ELF-1 (cell line): ENCODE measurements at regions not wholly inside any gene's neighbourhood (a gene's known extent, or its start where the extent isn't known, plus 50 kb on each side); places are given as distances from the start of the nearest gene placed in this dataset.
"Not testable (repeated sequence)": the region's sequence is repeated elsewhere in the genome, so short reads cannot be mapped to it uniquely, and the experiment has no call there.

Experiments
- DNase-seq: peaks from one replicate; pipeline ENCODE4 v3.0.0-alpha.2; 2016; ENCODE audit warnings: low read depth, low spot score

- peak; percentile 71 for DNase-seq
Measured at GRCh38 chr4:115664285-115664684, 550.9 kb upstream of the NDST4 start.

GRCh38 chr4:115660465-115660864 lies 547.0 kb upstream of the NDST4 start:
- DNase-seq, result no peak

GRCh38 chr4:115657991-115658650 lies 544.7 kb upstream of the NDST4 start:
- DNase-seq, result peak; percentile 68

- no peak for DNase-seq
Measured at GRCh38 chr4:115655626-115656025, 542.2 kb upstream of the NDST4 start.

- DNase-seq, result peak; percentile 1
Measured at GRCh38 chr4:115648786-115649185, 535.4 kb upstream of the NDST4 start.

- DNase-seq, result no peak
Measured at GRCh38 chr4:115629270-115629669, 515.9 kb upstream of the NDST4 start.

- no peak for DNase-seq
Measured at GRCh38 chr4:115609631-115610030, 496.2 kb upstream of the NDST4 start.

- DNase-seq, result no peak
Measured at GRCh38 chr4:115607311-115607710, 493.9 kb upstream of the NDST4 start.

- peak; percentile 75 for DNase-seq
Measured at GRCh38 chr4:115596265-115597001, 483.0 kb upstream of the NDST4 start.

- DNase-seq, result no peak
Measured at GRCh38 chr4:115580901-115581300, 467.5 kb upstream of the NDST4 start.

- DNase-seq, result no peak
Measured at GRCh38 chr4:115575851-115576250, 462.4 kb upstream of the NDST4 start.

GRCh38 chr4:115562506-115562905 lies 449.1 kb upstream of the NDST4 start:
- DNase-seq, result no peak

GRCh38 chr4:115548123-115548522 lies 434.7 kb upstream of the NDST4 start:
- DNase-seq, result no peak

GRCh38 chr4:115537387-115537786 lies 424.0 kb upstream of the NDST4 start:
- no peak for DNase-seq

- DNase-seq, result no peak
Measured at GRCh38 chr4:115529126-115529525, 415.7 kb upstream of the NDST4 start.

- not testable (repeated sequence) for DNase-seq
Measured at GRCh38 chr4:115519476-115519875, 406.1 kb upstream of the NDST4 start.

GRCh38 chr4:115515772-115516171 lies 402.4 kb upstream of the NDST4 start:
- DNase-seq, result no peak

- no peak for DNase-seq
Measured at GRCh38 chr4:115515366-115515765, 401.9 kb upstream of the NDST4 start.

GRCh38 chr4:115514675-115515074 lies 401.3 kb upstream of the NDST4 start:
- no peak for DNase-seq

GRCh38 chr4:115505326-115505725 lies 391.9 kb upstream of the NDST4 start:
- no peak for DNase-seq

GRCh38 chr4:115501656-115502055 lies 388.2 kb upstream of the NDST4 start:
- DNase-seq, result no peak

- peak; percentile 45 for DNase-seq
Measured at GRCh38 chr4:115493770-115494169, 380.4 kb upstream of the NDST4 start.

GRCh38 chr4:115491686-115492085 lies 378.3 kb upstream of the NDST4 start:
- no peak for DNase-seq
